Activated CD4-positive, alpha-beta memory T cell treated with anti-CD3 and anti-CD28 coated beads for 36 hours (primary cell): ENCODE measurements at regions not wholly inside any gene's neighbourhood (a gene's known extent, or its start where the extent isn't known, plus 50 kb on each side); places are given as distances from the start of the nearest gene placed in this dataset.
"Not testable (repeated sequence)": the region's sequence is repeated elsewhere in the genome, so short reads cannot be mapped to it uniquely, and the experiment has no call there.

ENCODE experiments used
- CTCF ChIA-PET: fragments of 350-600 bp; sonication (Branson Sonifier 250); formaldehyde crosslinking; loops from one replicate; lab custom pipeline; 2021; ENCODE audit warnings: antibody characterized with exemption, inconsistent platforms; lab: Charles Lee
- POLR2A ChIA-PET: fragments of 350-600 bp; sonication (Branson Sonifier 250); formaldehyde crosslinking; loops from one replicate; lab custom pipeline; 2021; ENCODE audit warnings: antibody characterized with exemption; lab: Charles Lee
- DNase-seq: peaks from one replicate; pipeline ENCODE4 v3.0.0-alpha.2; 2020
- H3K27ac Mint-ChIP-seq: one replicate; pipeline ENCODE4 v1.8.0; 2021; ENCODE audit warnings: mixed read lengths
- H3K27me3 Mint-ChIP-seq: one replicate; pipeline ENCODE4 v1.8.0; 2021; ENCODE audit warnings: mixed read lengths
- H3K36me3 Mint-ChIP-seq: one replicate; pipeline ENCODE4 v1.8.0; 2021; ENCODE audit warnings: mixed read lengths
- H3K4me1 Mint-ChIP-seq: one replicate; pipeline ENCODE4 v1.8.0; 2021; ENCODE audit warnings: low read depth, mixed read lengths
- H3K4me3 Mint-ChIP-seq: one replicate; pipeline ENCODE4 v1.8.0; 2021; ENCODE audit warnings: mild to moderate bottlenecking, mixed read lengths
- H3K9me3 Mint-ChIP-seq: one replicate; pipeline ENCODE4 v1.8.0; 2021; ENCODE audit warnings: mixed read lengths
- intact Hi-C: fragments of 100-400 bp; cut with micrococcal nuclease; formaldehyde crosslinking; loops from one replicate; pipeline ENCODE4 v1.15.1; 2023

DNA sequence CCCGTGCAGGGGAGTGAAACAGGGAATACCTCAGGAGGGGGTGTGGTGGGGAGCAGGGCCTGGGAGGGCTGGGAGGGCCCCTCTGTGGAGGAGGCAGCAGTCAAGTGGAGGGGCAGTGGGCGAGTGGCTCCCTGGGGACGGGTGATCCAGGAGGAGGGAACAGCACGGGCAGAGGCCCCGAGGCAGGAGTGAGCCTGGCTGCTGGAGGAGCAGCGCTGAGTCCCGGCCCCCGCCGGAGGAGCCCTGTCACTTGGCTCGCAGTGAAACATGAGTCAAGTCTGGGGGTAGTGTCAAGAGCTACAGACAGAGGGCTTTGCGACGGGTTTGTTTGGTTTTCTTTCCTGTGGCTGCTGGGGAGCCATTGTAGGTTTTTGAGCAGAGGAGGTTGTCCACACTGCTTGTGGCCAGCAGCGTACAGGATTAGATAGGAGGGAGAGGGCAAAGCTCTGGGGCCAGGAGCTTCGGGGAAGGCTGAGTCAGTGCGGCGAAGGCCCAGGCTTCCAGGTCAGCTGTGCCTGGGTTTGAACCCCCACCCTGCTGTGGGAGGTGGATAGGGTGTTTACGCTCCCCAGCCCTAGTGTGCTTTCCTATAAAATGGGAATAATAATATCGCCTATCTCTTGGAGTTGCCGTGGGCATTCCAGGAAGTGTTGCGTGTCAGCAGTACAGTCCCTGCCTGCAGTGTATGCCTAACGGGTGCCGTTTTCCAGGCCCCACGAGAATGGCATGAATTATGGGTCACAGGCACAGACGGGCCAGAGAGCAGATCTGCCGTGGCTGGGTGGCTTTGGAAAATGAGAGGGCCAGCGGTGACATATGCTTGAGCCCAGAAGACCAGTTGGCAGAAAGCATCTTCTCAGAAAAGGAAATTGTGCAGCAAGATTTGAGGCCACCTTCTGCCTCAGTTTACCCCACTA, 115.9 kb upstream of the CIBAR2 start:
- ChIA-PET POLR2A (no interaction called here), CTCF (no interaction called here)
- Mint-ChIP-seq H3K27me3 (peaks cover 7% of the 10 kb centered on the region), H3K27ac (no peak overlapping the region), H3K9me3 (no peaks in the 10 kb centered on the region), H3K4me1 (no peaks in the 10 kb centered on the region), H3K36me3 (no peaks in the 10 kb centered on the region), H3K4me3 (no peak overlapping the region)
- intact Hi-C loops: no loop called here
- DNase-seq: no peak

- Mint-ChIP-seq H3K27me3 (peaks cover 10% of the 10 kb centered on the region), H3K4me3 (no peak overlapping the region), H3K36me3 (no peaks in the 10 kb centered on the region), H3K27ac (no peak overlapping the region), H3K4me1 (no peaks in the 10 kb centered on the region), H3K9me3 (no peaks in the 10 kb centered on the region)
- POLR2A ChIA-PET: no interaction called here
- intact Hi-C loops: no loop called here
- CTCF ChIA-PET: no interaction called here
- DNase-seq: no peak
These were observed 116.7 kb upstream of the CIBAR2 start for GRCh38 chr16:85228970-85229430.

DNA sequence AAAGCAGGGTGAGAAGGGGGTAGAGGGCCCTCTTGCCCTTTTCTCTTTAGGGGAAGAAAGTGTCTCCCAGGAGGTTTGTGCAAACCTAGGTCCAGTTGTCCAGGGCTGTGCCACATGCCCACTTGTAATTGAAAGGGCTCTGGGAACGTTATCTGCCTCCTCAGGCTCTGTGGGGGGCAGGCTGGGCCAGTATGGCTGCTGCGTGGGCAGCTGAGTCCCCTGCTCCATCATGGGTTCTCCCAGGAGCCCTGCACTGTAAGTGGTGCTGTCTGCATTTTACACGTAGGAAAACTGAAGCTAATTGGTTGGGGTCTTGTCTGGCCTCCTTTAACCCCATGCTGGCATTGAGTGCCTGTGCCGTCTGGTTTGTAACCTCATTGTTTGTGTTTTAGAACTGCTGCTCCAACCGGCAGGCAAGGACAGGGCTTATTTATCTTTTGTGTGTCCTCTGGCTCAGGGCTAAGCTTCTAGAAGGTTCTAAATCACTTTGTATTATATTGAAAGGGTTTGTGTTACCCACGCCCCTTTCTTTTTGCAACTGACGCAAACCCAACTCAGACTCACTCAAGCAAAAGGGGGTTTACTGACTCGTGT, 117.7 kb upstream of the CIBAR2 start:
- ChIA-PET POLR2A (no interaction called here), CTCF (no interaction called here)
- no peaks in the 10 kb centered on the region for H3K36me3 Mint-ChIP-seq
- no peak for DNase-seq
- H3K27ac Mint-ChIP-seq: no peak overlapping the region
- no peaks in the 10 kb centered on the region for H3K4me1 Mint-ChIP-seq
- H3K27me3 Mint-ChIP-seq: peaks cover 15% of the 10 kb centered on the region
- intact Hi-C loops: no loop called here
- H3K9me3 Mint-ChIP-seq: no peaks in the 10 kb centered on the region
- no peak overlapping the region for H3K4me3 Mint-ChIP-seq

DNA sequence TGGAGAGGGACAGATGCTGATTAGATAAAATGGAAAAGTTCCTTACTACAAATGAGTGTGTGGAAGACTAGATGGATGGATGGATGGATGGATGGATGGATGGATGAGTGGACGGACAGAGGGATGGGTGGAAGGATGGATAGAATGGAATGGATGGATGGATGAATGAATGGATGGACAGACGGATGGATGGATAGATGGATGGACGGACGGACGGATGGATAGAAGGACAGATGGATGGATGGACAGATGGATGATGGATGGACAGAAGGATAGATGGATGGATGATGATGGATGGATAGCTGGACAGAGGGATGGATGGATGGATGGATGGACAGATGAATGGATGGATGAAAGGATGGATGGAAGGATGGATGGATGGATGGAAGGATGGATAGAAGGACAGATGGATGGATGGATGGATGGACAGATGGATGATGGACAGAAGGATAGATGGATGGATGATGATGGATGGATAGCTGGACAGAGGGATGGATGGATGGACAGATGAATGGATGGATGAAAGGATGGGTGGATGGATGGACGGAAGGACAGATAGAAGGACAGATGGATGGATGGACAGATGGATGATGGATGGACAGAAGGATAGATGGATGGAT, 118.6 kb upstream of the CIBAR2 start:
- H3K4me3 Mint-ChIP-seq, H3K4me1 Mint-ChIP-seq, H3K9me3 Mint-ChIP-seq, POLR2A ChIA-PET, H3K36me3 Mint-ChIP-seq, intact Hi-C loops, DNase-seq, H3K27ac Mint-ChIP-seq: not testable (repeated sequence)
- H3K27me3 Mint-ChIP-seq: peaks cover 15% of the 10 kb centered on the region
- CTCF ChIA-PET: interaction anchor here (1.1 kb wide), 1 partner anchor 14 kb away, joined by 5 read pairs; no protein-coding TSS in a partner anchor

- intact Hi-C loops: no loop called here
- CTCF ChIA-PET: interaction anchor here (1.1 to 1.4 kb wide), 2 partner anchors 13 to 20 kb away, joined by 4 to 5 read pairs; no protein-coding TSS in a partner anchor
- H3K36me3 Mint-ChIP-seq: no peaks in the 10 kb centered on the region
- H3K4me1 Mint-ChIP-seq: no peaks in the 10 kb centered on the region
- DNase-seq: no peak
- H3K9me3 Mint-ChIP-seq: no peaks in the 10 kb centered on the region
- no peak overlapping the region for H3K4me3 Mint-ChIP-seq
- POLR2A ChIA-PET: no interaction called here
- H3K27ac Mint-ChIP-seq: no peak overlapping the region
- peaks cover 22% of the 10 kb centered on the region for H3K27me3 Mint-ChIP-seq
These were observed 119.7 kb upstream of the CIBAR2 start for GRCh38 chr16:85231959-85232358.

DNA sequence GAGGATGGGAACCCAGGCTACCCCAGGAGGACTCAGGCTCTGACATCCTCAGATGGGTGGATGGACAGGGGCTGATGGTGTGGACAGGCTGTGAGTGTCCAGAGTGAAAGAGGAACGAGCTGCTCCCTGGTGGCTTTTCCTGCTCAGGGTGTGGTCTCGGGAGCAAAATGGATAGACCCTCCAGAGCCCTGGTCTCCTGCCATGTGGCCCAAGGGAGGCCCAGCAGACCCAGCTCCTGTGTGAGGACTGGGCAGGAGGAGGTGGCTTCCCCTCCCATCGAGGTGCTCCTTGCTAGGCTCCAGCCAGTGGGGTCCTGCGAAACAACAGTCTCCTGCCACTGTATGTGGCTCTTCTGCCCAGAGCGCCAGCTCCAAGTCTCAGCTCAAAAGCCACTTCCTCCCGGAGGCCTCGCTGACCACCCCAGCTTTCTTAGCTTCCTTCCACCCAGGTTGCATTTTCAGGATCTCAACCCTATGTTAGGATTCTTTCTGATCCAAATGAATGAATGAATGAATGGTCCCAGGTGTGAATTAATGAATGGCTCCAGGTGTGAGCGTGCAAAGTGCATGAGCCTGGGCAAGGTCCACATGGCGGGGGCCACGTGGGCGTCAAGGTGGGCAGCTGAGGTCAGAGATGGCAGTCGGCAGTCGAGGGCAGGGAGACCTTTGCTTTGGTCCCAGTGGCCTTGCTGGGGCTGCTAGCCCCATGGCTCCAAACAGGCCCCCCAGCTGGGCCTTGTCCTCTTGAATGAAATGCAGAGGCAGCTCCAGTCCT, 120.3 kb upstream of the CIBAR2 start:
- H3K4me3 Mint-ChIP-seq: no peak overlapping the region
- peaks cover 18% of the 10 kb centered on the region for H3K27me3 Mint-ChIP-seq
- POLR2A ChIA-PET: no interaction called here
- H3K4me1 Mint-ChIP-seq: no peaks in the 10 kb centered on the region
- H3K9me3 Mint-ChIP-seq: no peaks in the 10 kb centered on the region
- intact Hi-C loops: no loop called here
- no peak for DNase-seq
- H3K36me3 Mint-ChIP-seq: no peaks in the 10 kb centered on the region
- CTCF ChIA-PET: interaction anchor here (1.0 to 1.4 kb wide), 2 partner anchors 12 to 20 kb away, joined by 3 to 4 read pairs; no protein-coding TSS in a partner anchor
- H3K27ac Mint-ChIP-seq: no peak overlapping the region

- ChIA-PET CTCF (interaction anchor here (0.8 kb wide), 1 partner anchor 20 kb away, joined by 3 read pairs; no protein-coding TSS in a partner anchor), POLR2A (no interaction called here)
- H3K27me3 Mint-ChIP-seq: peaks cover 17% of the 10 kb centered on the region
- H3K9me3 Mint-ChIP-seq: no peaks in the 10 kb centered on the region
- H3K27ac Mint-ChIP-seq: no peak overlapping the region
- no peak for DNase-seq
- intact Hi-C loops: no loop called here
- H3K4me3 Mint-ChIP-seq: no peak overlapping the region
- H3K36me3 Mint-ChIP-seq: no peaks in the 10 kb centered on the region
- no peaks in the 10 kb centered on the region for H3K4me1 Mint-ChIP-seq
These were observed 121.2 kb upstream of the CIBAR2 start for GRCh38 chr16:85233516-85233915.

GRCh38 chr16:85234310-85235204, 122.3 kb upstream of the CIBAR2 start:
- no peaks in the 10 kb centered on the region for H3K36me3 Mint-ChIP-seq
- ChIA-PET POLR2A (no interaction called here), CTCF (interaction anchor here (0.8 kb wide), 1 partner anchor 19 kb away, joined by 3 read pairs; no protein-coding TSS in a partner anchor)
- no peaks in the 10 kb centered on the region for H3K9me3 Mint-ChIP-seq
- peaks cover 18% of the 10 kb centered on the region for H3K27me3 Mint-ChIP-seq
- no peaks in the 10 kb centered on the region for H3K4me1 Mint-ChIP-seq
- no peak overlapping the region for H3K4me3 Mint-ChIP-seq
- H3K27ac Mint-ChIP-seq: no peak overlapping the region
- intact Hi-C loops: no loop called here
- no peak for DNase-seq

GRCh38 chr16:85235991-85236817, 123.9 kb upstream of the CIBAR2 start:
- Mint-ChIP-seq H3K27ac (no peak overlapping the region), H3K27me3 (peaks cover 21% of the 10 kb centered on the region), H3K9me3 (no peaks in the 10 kb centered on the region), H3K36me3 (no peaks in the 10 kb centered on the region), H3K4me3 (no peak overlapping the region), H3K4me1 (no peaks in the 10 kb centered on the region)
- intact Hi-C loops: no loop called here
- ChIA-PET POLR2A (no interaction called here), CTCF (interaction anchor here (0.8 to 1.4 kb wide), 2 partner anchors 13 to 121 kb away, joined by 3 read pairs; no protein-coding TSS in a partner anchor)
- DNase-seq: no peak

DNA sequence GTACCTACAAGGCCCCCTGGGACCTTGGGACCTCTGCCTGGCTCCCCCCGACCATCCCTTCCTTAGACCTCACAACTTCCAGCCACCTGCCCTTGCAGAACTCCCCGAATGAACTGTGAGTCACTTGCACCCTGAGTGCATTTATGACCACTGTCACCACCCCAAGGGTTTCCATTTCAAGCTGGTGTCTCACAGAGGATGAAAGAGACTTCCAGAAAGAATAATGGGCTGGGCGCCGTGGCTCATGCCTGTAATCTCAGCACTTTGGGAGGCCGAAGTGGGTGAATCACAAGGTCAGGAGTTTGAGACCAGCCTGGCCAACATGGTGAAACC, 124.5 kb upstream of the CIBAR2 start:
- ChIA-PET POLR2A (no interaction called here), CTCF (interaction anchor here (0.8 kb wide), 1 partner anchor 12 kb away, joined by 3 read pairs; no protein-coding TSS in a partner anchor)
- Mint-ChIP-seq H3K9me3 (no peaks in the 10 kb centered on the region), H3K36me3 (no peaks in the 10 kb centered on the region), H3K4me1 (no peaks in the 10 kb centered on the region), H3K27ac (no peak overlapping the region), H3K4me3 (no peak overlapping the region), H3K27me3 (peaks cover 21% of the 10 kb centered on the region)
- DNase-seq: no peak
- intact Hi-C loops: no loop called here
